Hepatocyte (in vitro differentiated cells): ENCODE measurements at regions not wholly inside any gene's neighbourhood (a gene's known extent, or its start where the extent isn't known, plus 50 kb on each side); places are given as distances from the start of the nearest gene placed in this dataset.

Experiments
- DNase-seq: peaks from one replicate; pipeline ENCODE4 v3.0.0-alpha.2; 2016; ENCODE audit warnings: low spot score
- H2AFZ ChIP-seq: fragments of 200-600 bp; sonication (generic); 2 replicates; pipeline ENCODE4 v1.6.0; 2016; ENCODE audit warnings: antibody characterized with exemption, mild to moderate bottlenecking
- H3K27ac ChIP-seq: fragments of 200-600 bp; sonication (generic); 2 replicates; pipeline ENCODE4 v1.5.1; 2016; ENCODE audit warnings: mild to moderate bottlenecking
- H3K27me3 ChIP-seq: fragments of 200-600 bp; sonication (generic); 2 replicates; pipeline ENCODE4 v1.6.1; 2016
- H3K36me3 ChIP-seq: fragments of 200-600 bp; sonication (generic); replicated peaks from 2 replicates; pipeline ENCODE4 v1.5.1; 2016; ENCODE audit warnings: low read depth; ENCODE audit not compliant: insufficient read depth
- H3K4me1 ChIP-seq: fragments of 200-600 bp; sonication (generic); 2 replicates; pipeline ENCODE4 v1.5.1; 2016; ENCODE audit warnings: mild to moderate bottlenecking, moderate library complexity; ENCODE audit not compliant: insufficient read depth
- H3K4me2 ChIP-seq: fragments of 200-600 bp; sonication (generic); 2 replicates; pipeline ENCODE4 v1.6.0; 2016
- H3K4me3 ChIP-seq: fragments of 200-600 bp; sonication (generic); 2 replicates; pipeline ENCODE4 v1.5.1; 2016; ENCODE audit warnings: mild to moderate bottlenecking
- H3K79me2 ChIP-seq: fragments of 200-600 bp; sonication (generic); 2 replicates; pipeline ENCODE4 v1.6.0; 2017; ENCODE audit warnings: mild to moderate bottlenecking
- H3K9me2 ChIP-seq: fragments of 200-600 bp; sonication (generic); replicated peaks from 2 replicates; pipeline ENCODE4 v1.6.0; 2017; ENCODE audit warnings: mild to moderate bottlenecking; ENCODE audit not compliant: insufficient read depth
- H3K9me3 ChIP-seq: fragments of 200-600 bp; sonication (generic); 2 replicates; pipeline ENCODE4 v1.5.1; 2016; ENCODE audit warnings: low read depth, mild to moderate bottlenecking
- H4K20me1 ChIP-seq: fragments of 200-600 bp; sonication (generic); 2 replicates; pipeline ENCODE4 v1.6.0; 2016; ENCODE audit warnings: mild to moderate bottlenecking; ENCODE audit not compliant: insufficient read depth, poor library complexity, severe bottlenecking
- EZH2 ChIP-seq: fragments of 200-600 bp; sonication (generic); IDR thresholded peaks from 2 replicates; pipeline ENCODE4 v1.6.1; 2016; ENCODE audit warnings: antibody characterized with exemption, mild to moderate bottlenecking, borderline replicate concordance
- EZH2phosphoT487 ChIP-seq: fragments of 200-600 bp; sonication (generic); IDR thresholded peaks from one replicate; pipeline ENCODE4 v1.6.1; 2018; ENCODE audit warnings: antibody characterized with exemption, mild to moderate bottlenecking, low read depth, moderate library complexity; ENCODE audit not compliant: unreplicated experiment, severe bottlenecking
- WGBS: methylation state at CpG from one replicate; pipeline ENCODE4 v1.1.6; 2016; ENCODE audit warnings: low lambda C conversion rate; ENCODE audit errors: missing lambda C conversion rate; 5-methylcytosine and 5-hydroxymethylcytosine counted together
- TF ChIP-seq, protein P1 (sequence below): fragments of 200-600 bp; sonication (generic); IDR thresholded peaks from 2 replicates; pipeline ENCODE4 v1.5.1; 2016; ENCODE audit warnings: antibody characterized with exemption, mild to moderate bottlenecking; ENCODE audit not compliant: poor library complexity

- H4K20me1 ChIP-seq: no peaks in the 10 kb centered on the region
- peak overlapping the region; percentile 56 for H2AFZ ChIP-seq
- H3K4me3 ChIP-seq: no peak overlapping the region
- H3K36me3 ChIP-seq: no peaks in the 10 kb centered on the region
- H3K79me2 ChIP-seq: no peaks in the 10 kb centered on the region
- H3K9me3 ChIP-seq: no peaks in the 10 kb centered on the region
- TF ChIP-seq, protein P1, sequence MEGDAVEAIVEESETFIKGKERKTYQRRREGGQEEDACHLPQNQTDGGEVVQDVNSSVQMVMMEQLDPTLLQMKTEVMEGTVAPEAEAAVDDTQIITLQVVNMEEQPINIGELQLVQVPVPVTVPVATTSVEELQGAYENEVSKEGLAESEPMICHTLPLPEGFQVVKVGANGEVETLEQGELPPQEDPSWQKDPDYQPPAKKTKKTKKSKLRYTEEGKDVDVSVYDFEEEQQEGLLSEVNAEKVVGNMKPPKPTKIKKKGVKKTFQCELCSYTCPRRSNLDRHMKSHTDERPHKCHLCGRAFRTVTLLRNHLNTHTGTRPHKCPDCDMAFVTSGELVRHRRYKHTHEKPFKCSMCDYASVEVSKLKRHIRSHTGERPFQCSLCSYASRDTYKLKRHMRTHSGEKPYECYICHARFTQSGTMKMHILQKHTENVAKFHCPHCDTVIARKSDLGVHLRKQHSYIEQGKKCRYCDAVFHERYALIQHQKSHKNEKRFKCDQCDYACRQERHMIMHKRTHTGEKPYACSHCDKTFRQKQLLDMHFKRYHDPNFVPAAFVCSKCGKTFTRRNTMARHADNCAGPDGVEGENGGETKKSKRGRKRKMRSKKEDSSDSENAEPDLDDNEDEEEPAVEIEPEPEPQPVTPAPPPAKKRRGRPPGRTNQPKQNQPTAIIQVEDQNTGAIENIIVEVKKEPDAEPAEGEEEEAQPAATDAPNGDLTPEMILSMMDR: no peak
- no peak for TF ChIP-seq EZH2
- no peak for TF ChIP-seq EZH2phosphoT487
- no peaks in the 10 kb centered on the region for H3K27me3 ChIP-seq
- H3K27ac ChIP-seq: peak overlapping the region; percentile 89
- H3K4me2 ChIP-seq: peak overlapping the region; percentile 75
- H3K4me1 ChIP-seq: peaks cover 45% of the 10 kb centered on the region
- 23% methylated on average over 7 of the region's 10 CpGs for WGBS
- H3K9me2 ChIP-seq: no peaks in the 10 kb centered on the region
- no peak for DNase-seq
Measured at GRCh38 chr1:54475946-54476516, 69.8 kb upstream of the SSBP3 start.

DNA sequence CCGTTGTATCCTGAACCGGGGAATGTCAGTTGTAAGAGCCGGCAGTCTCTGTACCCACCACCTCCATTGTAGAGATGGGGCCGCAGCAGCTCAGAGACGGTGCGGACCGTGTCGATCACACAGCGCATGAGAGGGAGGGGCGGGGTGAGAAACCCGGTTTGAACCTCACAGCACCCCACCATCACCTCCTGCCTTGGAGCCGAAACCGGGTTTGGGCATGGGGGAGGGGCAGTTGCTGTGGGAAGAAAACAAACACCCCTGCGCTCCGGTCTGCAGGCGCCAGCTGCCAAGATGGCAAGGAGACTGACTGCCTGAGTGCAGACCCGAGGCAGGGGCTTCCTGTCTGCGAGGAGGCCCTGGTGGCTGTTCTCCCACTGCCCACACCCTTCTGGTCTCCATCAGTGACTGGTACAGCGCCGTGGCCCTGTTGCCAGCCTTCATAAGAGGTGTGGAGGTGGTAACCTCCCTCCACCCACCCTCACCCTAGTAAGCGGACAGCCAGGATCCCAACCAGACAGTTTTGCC, 69.2 kb upstream of the SSBP3 start:
- 38% methylated on average over 21 of the region's 21 CpGs for WGBS
- peak overlapping the region; percentile 89 for H3K27ac ChIP-seq
- no peak overlapping the region for H3K4me3 ChIP-seq
- H2AFZ ChIP-seq: peak overlapping the region; percentile 56
- DNase-seq: peak; percentile 30
- H3K79me2 ChIP-seq: no peaks in the 10 kb centered on the region
- no peak for TF ChIP-seq EZH2phosphoT487
- no peak for TF ChIP-seq EZH2
- TF ChIP-seq, protein P1: no peak
- no peaks in the 10 kb centered on the region for H4K20me1 ChIP-seq
- H3K36me3 ChIP-seq: no peaks in the 10 kb centered on the region
- H3K4me2 ChIP-seq: peak overlapping the region; percentile 75
- H3K4me1 ChIP-seq: peaks cover 39% of the 10 kb centered on the region
- H3K27me3 ChIP-seq: no peaks in the 10 kb centered on the region
- H3K9me2 ChIP-seq: no peaks in the 10 kb centered on the region
- H3K9me3 ChIP-seq: no peaks in the 10 kb centered on the region

DNA sequence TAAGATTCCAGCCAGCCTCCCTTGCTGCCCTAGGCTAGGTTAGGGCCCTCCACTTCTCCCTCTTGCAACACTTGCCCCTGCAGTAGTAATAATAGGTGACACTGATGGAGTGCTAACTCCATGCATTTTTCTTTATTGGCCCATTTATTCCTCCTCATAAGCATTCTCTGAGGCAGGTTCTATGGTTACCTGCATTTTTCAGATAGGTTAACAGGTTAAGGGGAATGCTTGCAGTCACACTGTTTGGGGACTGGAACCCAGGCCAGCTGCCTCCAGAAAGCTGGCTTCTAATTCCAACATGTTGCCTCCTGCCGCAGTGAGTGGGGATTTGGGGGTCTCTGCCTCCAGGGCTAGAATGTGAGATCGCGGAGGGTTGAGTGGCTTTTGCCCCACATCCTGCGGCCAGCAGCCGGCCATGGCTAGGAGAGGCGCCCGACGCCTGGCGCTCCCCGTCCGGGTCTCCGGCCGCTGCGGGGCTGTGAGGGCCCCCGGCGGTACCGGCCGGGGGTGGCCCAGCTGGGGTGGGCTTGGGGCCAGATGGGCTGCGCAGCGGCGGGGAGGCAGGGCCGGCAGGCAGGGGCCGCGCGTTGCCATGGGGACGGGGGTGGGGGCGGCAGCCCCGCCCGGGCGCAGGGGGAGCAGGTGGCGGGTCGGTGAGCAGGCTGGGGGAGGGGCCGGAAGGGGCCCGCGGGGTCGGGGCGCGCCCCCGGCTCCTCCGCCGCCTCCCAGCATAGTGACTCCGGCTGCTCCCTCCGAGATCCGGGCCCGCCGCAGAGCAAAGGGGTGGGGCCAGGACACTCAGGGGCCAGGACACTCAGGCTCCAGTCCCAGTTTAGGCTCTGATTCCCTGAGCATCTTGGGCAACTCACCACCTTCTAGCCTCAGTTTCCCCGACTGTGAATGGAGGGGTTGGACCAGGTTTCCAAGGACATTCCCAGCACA, 68.4 kb upstream of the SSBP3 start:
- Histone ChIP-seq H3K4me2 (peak overlapping the region; percentile 75), H3K9me3 (no peaks in the 10 kb centered on the region), H3K4me1 (peaks cover 31% of the 10 kb centered on the region), H2AFZ (peak overlapping the region; percentile 56), H3K79me2 (no peaks in the 10 kb centered on the region), H4K20me1 (no peaks in the 10 kb centered on the region), H3K27me3 (no peaks in the 10 kb centered on the region), H3K9me2 (no peaks in the 10 kb centered on the region), H3K27ac (peak overlapping the region; percentile 89), H3K36me3 (no peaks in the 10 kb centered on the region), H3K4me3 (no peak overlapping the region)
- WGBS: 9% methylated on average over 23 of the region's 47 CpGs
- peak; percentile 66 for DNase-seq
- TF ChIP-seq EZH2phosphoT487: no peak
- no peak for TF ChIP-seq EZH2
- TF ChIP-seq, protein P1: no peak
